H1 (cell line): ENCODE measurements at regions not wholly inside any gene's neighbourhood (a gene's known extent, or its start where the extent isn't known, plus 50 kb on each side); places are given as distances from the start of the nearest gene placed in this dataset.

Experiments used
- CBX5 ChIP-seq: fragments of 300-800, 300-1000 bp; sonication (generic); IDR thresholded peaks from 2 replicates; pipeline ENCODE4 v1.7.1; 2016; ENCODE audit warnings: antibody characterized with exemption, low read length, low read depth
- CTBP2 ChIP-seq: IDR thresholded peaks from 2 replicates; pipeline ENCODE4 v1.7.0; 2011; ENCODE audit warnings: borderline replicate concordance, mild to moderate bottlenecking, moderate library complexity, mixed read lengths, low read length; ENCODE audit not compliant: insufficient read depth, insufficient read length
- SUZ12 ChIP-seq: fragments of 200-600 bp; sonication (generic); IDR thresholded peaks from 2 replicates; pipeline ENCODE4 v1.6.1; 2012; ENCODE audit warnings: mild to moderate bottlenecking, inconsistent platforms, low read length, moderate library complexity, mixed read lengths
- YY1 ChIP-seq: IDR thresholded peaks from 2 replicates; pipeline ENCODE4 v1.6.1; 2011; ENCODE audit warnings: low read depth, mild to moderate bottlenecking, low read length

DNA sequence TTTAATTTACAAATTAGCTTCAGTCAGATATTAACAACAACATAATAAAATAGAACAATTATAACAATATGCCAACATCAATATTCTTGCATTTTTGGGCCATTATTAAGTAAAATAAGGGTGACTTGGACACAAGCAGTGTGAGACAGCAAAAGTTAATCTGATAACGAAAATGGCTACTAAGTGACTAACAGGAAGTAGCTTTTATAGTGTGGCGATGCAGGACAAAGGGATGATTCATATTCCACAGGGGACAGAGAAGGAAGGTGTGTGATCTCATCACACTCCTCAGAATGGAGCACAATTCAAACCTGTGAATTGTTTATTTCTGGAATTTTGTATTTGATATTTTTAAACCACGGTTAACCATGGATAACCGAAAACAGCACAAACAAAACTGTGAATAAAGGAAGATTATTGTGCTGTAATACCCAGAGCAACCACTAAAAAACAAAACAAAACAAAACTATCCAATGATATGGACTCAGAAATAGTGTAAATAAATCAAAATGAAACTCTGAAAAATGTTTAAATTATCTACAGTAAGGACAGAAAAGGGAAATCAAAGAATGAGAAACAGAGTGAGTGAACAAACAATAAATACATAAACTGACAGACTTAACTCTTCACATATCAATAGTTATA is 66.9 kb upstream of the TFEC start (continued):
- no peak for TF ChIP-seq SUZ12
- no peak for TF ChIP-seq CBX5
- TF ChIP-seq CTBP2 = no peak
- no peak for TF ChIP-seq YY1
